ENCODE measurements at regions not wholly inside any gene's neighbourhood (a gene's known extent, or its start where the extent isn't known, plus 50 kb on each side); places are given as distances from the start of the nearest gene placed in this dataset.

DNA sequence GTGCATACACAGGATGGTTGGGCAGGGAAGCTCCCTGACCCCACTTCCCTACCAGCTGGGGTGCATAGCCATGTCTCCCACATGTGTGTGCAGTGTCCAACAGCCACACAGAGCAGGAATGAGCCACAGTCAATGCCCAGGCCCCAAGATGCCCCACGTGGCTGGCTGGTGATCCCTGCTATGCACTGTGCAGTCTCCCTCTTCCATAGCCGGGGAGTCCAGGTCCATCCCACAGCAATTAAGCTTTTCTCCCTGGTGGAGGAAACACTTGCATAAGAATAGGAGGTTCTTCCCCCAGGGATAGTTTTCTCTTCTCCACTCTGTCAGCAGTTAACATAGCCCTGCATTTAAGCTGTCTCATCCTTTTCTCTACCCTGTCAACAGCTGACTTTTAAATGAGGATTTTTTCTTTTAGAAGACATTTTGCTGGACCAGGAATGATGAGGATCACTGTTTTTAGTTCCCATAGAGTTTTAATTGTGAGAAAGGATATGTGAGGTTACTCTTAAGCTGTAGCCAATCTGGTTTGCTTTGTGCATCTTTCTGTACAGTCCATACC is 396.5 kb upstream of the VWC2 start:
- no peak for DNase-seq (ENCODE audit: low spot score)

DNA sequence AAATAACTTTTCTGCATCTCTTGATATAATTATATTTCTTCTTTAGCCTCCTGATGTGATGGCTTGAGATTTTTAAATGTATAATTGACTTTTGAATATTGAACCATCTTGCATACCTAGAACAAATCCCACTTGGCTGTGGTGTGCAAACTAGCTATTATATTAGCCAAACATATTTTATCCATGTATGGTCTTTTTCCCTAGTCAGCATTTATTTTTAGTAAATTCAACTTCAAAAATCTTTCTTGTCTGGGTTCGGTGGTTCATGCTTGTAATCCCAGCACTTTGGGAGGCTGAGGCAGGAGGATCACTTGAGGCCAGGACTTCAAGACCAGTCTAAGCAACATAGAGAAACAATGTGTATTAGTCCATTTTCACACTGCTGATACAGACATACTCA is 386.6 kb upstream of the VWC2 start:
- DNase-seq (ENCODE audit: low spot score), result no peak

GRCh38 chr7:49389871-49390479 is 383.5 kb upstream of the VWC2 start:
- no peak for DNase-seq (ENCODE audit: low spot score)

DNA sequence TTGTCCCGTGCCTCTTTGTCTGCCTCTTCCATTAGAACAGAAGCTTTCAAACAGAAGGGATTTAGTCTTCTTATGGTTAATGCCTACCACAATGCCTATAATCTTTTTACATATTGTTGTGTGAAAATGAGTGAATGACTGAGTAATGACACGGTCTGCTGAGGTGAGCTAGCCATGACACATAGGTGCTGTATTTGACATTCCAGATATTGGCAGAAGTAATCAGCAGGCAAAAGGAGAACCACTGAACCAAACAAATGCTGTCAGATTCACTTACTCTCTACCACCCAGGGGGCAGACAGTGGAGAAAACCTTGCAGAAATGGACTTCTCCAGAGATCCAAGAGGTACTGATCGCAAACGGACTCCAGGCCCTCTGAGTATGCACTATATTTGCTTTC is 377.2 kb upstream of the VWC2 start:
- no peak for DNase-seq (ENCODE audit: low spot score)

GRCh38 chr7:49397750-49398149 is 375.7 kb upstream of the VWC2 start:
- DNase-seq (ENCODE audit: low spot score), result no peak

DNA sequence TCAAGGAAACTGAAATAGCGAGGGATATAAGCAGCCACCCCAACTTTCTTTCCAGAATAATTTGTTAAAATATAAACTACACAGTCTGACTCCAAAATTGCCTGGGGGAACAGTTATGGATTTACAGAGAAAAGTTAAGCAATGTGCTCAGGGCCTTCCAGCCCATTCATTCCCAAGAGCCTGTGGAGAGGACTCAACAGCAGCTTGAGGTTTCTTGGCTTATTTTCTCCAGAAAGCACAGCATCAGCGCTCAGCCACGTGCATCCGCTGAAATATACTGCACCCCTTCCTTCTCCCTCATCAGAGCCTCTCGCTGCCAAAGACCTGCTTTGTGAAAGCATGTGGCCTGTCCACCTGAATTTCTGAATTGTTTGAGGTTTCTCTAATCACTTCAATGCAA is 375.2 kb upstream of the VWC2 start:
- DNase-seq (ENCODE audit: low spot score), result no peak

- DNase-seq (ENCODE audit: low spot score), result no peak
Observed at GRCh38 chr7:49398746-49399145, 374.7 kb upstream of the VWC2 start.

- DNase-seq (ENCODE audit: low spot score), result peak; percentile 2
Observed at GRCh38 chr7:49400891-49401550, 372.4 kb upstream of the VWC2 start.

DNA sequence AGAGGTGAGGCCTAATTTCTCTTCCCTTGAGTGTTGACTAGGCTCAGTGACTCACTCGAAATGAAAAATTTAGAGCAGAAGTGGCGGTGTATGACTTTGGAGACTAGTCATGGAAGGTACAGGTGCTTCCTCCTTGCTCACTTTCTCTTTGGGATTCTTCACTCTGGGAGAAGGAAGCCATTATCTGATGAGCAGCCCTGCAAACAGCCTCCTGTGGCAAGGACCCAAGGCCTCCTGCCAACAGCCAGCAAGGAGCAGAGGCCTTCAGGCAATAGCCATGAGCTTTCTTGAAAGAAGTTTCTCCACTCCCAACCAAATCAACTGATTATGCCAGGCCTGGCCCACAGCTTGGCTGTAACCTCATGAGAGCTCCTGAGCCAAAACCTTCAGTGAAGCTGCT is 369.6 kb upstream of the VWC2 start:
- DNase-seq (ENCODE audit: low spot score), result no peak

- no peak for DNase-seq (ENCODE audit: low spot score)
Observed at GRCh38 chr7:49407205-49407604, 366.2 kb upstream of the VWC2 start.

DNA sequence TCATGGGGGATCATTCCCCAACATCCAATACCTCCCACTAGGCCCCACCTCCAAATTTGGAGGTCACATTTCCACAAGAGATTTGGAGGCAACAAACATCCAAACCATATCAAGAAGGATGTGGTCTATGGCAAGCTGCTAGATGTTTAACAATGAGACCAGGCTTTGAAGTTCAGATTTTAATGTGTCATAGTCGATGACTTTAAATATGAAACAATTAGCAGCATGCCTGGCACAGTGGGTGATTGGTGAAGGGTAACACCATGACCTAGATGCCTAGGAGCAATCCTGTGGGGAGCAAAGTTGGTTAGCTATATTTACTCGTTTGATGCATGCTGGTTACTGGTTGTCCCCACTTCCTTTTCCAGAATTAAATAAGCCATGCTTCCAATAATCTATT is 356.4 kb upstream of the VWC2 start:
- DNase-seq (ENCODE audit: low spot score), result no peak

DNA sequence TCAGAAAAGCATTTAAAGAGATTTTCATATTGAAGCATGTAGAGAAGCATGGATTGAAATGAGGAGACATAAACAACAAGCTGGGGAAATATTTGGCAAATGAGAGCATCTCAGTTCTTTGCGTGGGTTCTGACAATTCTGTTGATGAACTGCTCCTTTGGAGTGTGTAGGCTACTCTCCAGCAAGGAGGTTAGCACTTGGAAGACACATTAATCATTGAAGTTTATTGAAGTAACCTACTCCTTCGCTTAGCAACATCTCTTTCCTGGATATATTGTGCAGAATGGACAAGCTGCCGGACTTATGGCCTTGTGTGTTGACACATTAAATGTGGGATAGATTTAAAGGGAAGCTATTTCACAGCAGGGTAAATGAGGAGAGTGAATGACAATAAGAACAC is 354.5 kb upstream of the VWC2 start:
- no peak for DNase-seq (ENCODE audit: low spot score)

- no peak for DNase-seq (ENCODE audit: low spot score)
Observed at GRCh38 chr7:49422564-49422963, 350.9 kb upstream of the VWC2 start.

- no peak for DNase-seq (ENCODE audit: low spot score)
Observed at GRCh38 chr7:49424109-49424508, 349.3 kb upstream of the VWC2 start.

- DNase-seq (ENCODE audit: low spot score), result no peak
Observed at GRCh38 chr7:49425277-49425818, 348.1 kb upstream of the VWC2 start.

GRCh38 chr7:49432254-49432653 is 341.2 kb upstream of the VWC2 start:
- DNase-seq (ENCODE audit: low spot score), result no peak

GRCh38 chr7:49433794-49434193 is 339.6 kb upstream of the VWC2 start:
- DNase-seq (ENCODE audit: low spot score), result no peak

- no peak for DNase-seq (ENCODE audit: low spot score)
Observed at GRCh38 chr7:49434846-49435245, 338.6 kb upstream of the VWC2 start.

GRCh38 chr7:49438281-49438680 is 335.2 kb upstream of the VWC2 start:
- no peak for DNase-seq (ENCODE audit: low spot score)

- no peak for DNase-seq (ENCODE audit: low spot score)
Observed at GRCh38 chr7:49443515-49443914, 329.9 kb upstream of the VWC2 start.

- no peak for DNase-seq (ENCODE audit: low spot score)
Observed at GRCh38 chr7:49453486-49453885, 320.0 kb upstream of the VWC2 start.

DNA sequence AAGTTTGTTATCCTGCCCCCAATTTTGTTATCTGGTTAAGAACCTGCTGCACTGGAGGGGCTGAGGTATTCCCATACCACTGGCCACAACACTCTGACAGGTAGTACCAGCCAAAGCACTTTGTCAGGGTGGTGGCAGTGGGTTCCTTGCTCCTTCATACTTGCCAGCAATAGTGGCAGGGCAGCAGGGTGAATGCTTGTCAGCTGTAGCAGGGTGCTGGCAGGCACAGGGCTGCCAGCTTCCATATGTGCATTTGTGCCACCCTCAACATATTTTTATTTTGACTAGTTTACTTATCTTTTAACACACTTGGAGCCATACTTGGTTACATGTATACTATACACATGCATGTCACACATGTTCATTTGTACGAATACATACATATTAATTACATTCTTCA is 294.0 kb upstream of the VWC2 start:
- no peak for DNase-seq (ENCODE audit: low spot score)

DNA sequence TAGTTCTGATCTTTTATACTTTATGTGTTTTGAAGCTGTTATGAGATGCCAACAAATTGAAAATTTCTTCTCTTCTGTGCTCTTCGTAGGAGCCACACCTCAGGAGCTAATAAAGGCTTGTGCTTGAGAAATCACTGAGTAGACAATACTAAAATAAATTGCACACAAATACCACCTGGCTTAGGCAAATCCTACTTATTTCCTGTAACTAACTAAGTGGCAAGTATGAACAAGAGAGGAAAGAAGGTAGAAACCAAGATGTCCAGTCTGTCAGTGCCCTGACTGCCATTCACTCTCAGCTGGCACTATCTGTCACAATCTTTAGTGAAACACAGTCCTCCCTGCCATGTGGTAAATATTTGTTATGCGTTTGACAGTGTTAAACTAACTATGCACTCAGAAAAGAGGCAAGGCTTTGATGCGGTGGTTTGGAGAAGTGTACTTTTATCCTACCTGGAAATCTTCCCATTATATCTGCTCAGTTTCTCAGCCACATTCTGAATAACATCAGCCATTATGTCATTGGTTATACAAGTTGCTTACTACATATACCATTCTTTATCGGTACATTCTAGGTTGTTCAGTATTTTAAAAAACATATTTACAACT is 293.4 kb upstream of the VWC2 start:
- no peak for DNase-seq (ENCODE audit: low spot score)

All from cerebellar cortex (tissue), 1 donor.